Memory B cell (primary cell): ENCODE measurements at regions not wholly inside any gene's neighbourhood (a gene's known extent, or its start where the extent isn't known, plus 50 kb on each side); places are given as distances from the start of the nearest gene placed in this dataset.
"Not testable (repeated sequence)": the region's sequence is repeated elsewhere in the genome, so short reads cannot be mapped to it uniquely, and the experiment has no call there.

Experiments
- ATAC-seq: fragments of 150-1000 bp; cut with Tn5 transposase; 2 replicates; pipeline ENCODE4 v1.10.0; 2021; ENCODE audit warnings: low read depth, mild to moderate bottlenecking, moderate library complexity
- DNase-seq, 2 donors: peaks; one replicate each; pipeline ENCODE4 v3.0.0; 2022; ENCODE audit warnings: low spot score in 2 of 2
- H3K27ac Mint-ChIP-seq: one replicate; pipeline ENCODE4 v1.8.0; 2022; ENCODE audit warnings: mild to moderate bottlenecking, moderate library complexity, mixed read lengths
- H3K27me3 Mint-ChIP-seq: one replicate; pipeline ENCODE4 v1.8.0; 2022; ENCODE audit warnings: mixed read lengths
- H3K36me3 Mint-ChIP-seq: one replicate; pipeline ENCODE4 v1.8.0; 2022; ENCODE audit warnings: mild to moderate bottlenecking, mixed read lengths
- H3K4me1 Mint-ChIP-seq: one replicate; pipeline ENCODE4 v1.8.0; 2022; ENCODE audit warnings: mixed read lengths
- H3K4me3 Mint-ChIP-seq: one replicate; pipeline ENCODE4 v1.8.0; 2022; ENCODE audit warnings: mild to moderate bottlenecking, moderate library complexity, mixed read lengths
- H3K9me3 Mint-ChIP-seq: one replicate; pipeline ENCODE4 v1.8.0; 2022; ENCODE audit warnings: mixed read lengths

GRCh38 chr3:150243466-150243865, 164.6 kb upstream of the TSC22D2 start:
- DNase-seq, result no peak
- Mint-ChIP-seq H3K27ac (no peak overlapping the region), H3K9me3 (no peaks in the 10 kb centered on the region), H3K4me3 (no peak overlapping the region), H3K27me3 (peaks cover 10% of the 10 kb centered on the region), H3K4me1 (peaks cover 3% of the 10 kb centered on the region), H3K36me3 (no peaks in the 10 kb centered on the region)
- no peak for ATAC-seq

DNA sequence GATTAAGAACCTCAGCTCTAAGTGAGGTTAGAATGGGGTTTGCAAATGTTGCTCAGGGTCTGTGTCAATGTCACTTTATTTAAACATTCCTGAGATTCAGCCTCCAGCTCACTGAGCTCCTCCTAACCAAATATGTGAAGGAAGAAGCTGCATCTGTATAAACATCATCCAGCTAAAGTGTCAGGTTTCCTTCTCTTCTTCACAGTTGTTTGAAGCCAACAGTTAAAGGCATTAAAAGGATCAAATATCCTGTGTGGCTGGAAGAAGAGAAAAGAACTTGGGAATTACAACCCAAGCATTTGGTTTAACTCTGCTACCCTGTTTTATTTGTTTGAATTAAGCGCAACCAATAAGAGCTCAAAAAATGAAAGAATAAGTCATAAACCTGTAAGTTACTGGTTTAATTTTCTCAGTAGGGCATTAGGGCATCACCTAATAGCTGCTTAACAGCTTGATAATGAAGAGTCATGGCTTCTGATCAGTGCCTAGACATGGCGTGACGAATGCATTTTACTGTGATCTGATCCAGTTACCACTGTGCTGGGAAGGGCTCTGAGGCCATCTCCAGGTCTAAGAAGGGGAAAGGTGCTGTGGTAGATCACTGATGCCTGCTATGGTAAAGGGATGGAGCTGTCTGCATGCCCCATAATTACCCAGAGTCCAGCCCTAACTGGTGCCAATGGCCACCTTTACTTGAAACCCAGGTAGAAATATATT, 165.7 kb upstream of the TSC22D2 start:
- Mint-ChIP-seq H3K4me1 (no peaks in the 10 kb centered on the region), H3K36me3 (no peaks in the 10 kb centered on the region), H3K27ac (no peak overlapping the region), H3K9me3 (no peaks in the 10 kb centered on the region), H3K27me3 (peaks cover 14% of the 10 kb centered on the region), H3K4me3 (no peak overlapping the region)
- ATAC-seq, result no peak
- no peak for DNase-seq

DNA sequence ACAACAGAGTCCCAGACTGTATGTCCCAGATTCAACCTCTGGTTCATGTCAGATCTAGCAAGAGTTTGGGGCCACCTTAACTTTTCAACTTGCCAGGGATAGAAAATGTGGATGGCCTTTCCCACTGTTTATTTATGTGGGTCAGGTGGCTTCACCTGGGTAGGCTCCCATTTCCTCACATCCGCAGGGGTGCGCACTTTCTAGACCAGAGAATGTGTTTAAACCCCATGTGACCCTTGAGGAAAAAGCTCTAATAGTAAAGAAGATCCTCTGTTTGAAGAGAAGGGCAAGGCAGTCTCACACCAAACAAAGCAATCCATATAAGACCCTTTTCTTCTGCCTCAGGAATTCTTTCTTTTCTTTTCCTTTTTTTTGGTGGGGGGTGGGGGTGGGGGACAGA, 167.2 kb upstream of the TSC22D2 start:
- Mint-ChIP-seq H3K36me3 (no peaks in the 10 kb centered on the region), H3K9me3 (no peaks in the 10 kb centered on the region), H3K4me1 (no peaks in the 10 kb centered on the region), H3K27ac (no peak overlapping the region), H3K27me3 (peaks cover 12% of the 10 kb centered on the region), H3K4me3 (no peak overlapping the region)
- DNase-seq (no peak), ATAC-seq (no peak)

GRCh38 chr3:150239766-150240165, 168.3 kb upstream of the TSC22D2 start:
- no peaks in the 10 kb centered on the region for H3K4me1 Mint-ChIP-seq
- no peak for DNase-seq
- no peaks in the 10 kb centered on the region for H3K36me3 Mint-ChIP-seq
- peaks cover 11% of the 10 kb centered on the region for H3K27me3 Mint-ChIP-seq
- H3K4me3 Mint-ChIP-seq, result no peak overlapping the region
- no peaks in the 10 kb centered on the region for H3K9me3 Mint-ChIP-seq
- H3K27ac Mint-ChIP-seq, result no peak overlapping the region
- no peak for ATAC-seq

DNA sequence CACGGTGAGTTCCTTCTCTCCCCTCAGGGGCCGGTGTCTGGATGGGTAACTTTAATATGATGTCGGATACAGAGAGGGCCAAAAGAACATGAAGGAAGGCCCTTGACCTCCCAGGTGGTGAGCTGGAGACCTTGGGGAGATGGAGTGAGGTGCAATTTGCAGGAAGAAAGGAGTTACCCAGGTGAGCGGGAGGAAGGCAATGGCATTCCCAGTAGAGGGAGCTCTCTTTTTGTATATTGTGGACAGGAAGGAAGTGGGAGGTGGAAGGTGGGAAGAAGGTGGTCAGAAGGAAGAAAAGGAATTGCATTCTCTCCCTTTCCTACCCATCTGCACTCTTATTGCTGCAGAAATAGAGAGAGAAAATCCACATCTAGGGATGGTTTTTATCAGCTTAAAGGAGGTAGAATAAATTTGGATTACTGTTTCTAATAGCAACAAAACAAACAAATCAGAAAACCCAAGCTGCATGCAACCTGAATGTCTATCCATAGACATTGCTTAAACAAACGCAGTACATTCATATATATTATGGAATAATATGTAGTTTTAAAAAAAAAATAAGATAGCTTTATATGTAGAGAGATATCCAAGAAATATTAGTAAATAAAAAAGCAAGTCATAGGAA, 169.0 kb upstream of the TSC22D2 start:
- no peak overlapping the region for H3K27ac Mint-ChIP-seq
- H3K4me3 Mint-ChIP-seq, result no peak overlapping the region
- H3K27me3 Mint-ChIP-seq, result peaks cover 9% of the 10 kb centered on the region
- ATAC-seq (no peak), DNase-seq (no peak)
- no peaks in the 10 kb centered on the region for H3K4me1 Mint-ChIP-seq
- H3K36me3 Mint-ChIP-seq, result no peaks in the 10 kb centered on the region
- no peaks in the 10 kb centered on the region for H3K9me3 Mint-ChIP-seq

DNA sequence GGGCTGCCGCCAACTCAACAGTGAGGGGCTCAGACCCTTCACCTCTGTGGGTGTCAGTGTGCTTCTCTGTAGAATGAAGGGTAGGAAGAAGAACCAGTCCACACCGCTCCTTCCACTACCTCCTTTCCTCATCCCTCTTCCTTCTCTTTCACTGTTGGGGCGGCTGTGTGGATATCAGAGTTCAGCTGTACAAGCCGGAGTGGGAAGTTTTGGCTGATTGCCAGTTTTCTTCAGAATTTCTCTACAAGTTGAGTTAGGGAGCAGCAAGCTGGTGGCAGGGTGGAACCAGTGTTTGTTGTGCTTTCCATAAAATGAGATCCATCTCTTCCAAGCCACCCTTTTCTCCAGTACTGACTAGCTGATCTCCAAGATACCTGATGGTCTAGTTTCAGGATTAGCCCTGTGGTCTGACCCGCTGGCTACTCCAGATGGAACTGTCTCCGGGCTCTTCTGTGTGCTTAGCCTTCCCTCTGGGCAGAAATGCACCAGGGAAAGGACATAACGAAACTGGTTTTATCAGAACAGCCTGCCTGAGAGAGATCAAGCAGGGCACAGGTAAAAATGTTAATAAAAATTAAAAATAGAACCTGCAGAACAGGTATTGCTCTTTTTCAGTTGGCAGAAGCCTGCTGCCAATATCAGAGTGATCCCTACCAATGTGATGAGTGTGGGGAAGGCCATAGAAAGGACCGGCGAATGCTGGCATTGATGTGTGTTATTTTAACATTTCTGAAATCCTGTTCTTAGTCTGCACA, 169.9 kb upstream of the TSC22D2 start:
- Mint-ChIP-seq H3K36me3 (no peaks in the 10 kb centered on the region), H3K27me3 (peaks cover 8% of the 10 kb centered on the region), H3K27ac (no peak overlapping the region), H3K9me3 (no peaks in the 10 kb centered on the region), H3K4me1 (no peaks in the 10 kb centered on the region), H3K4me3 (no peak overlapping the region)
- DNase-seq (no peak), ATAC-seq (no peak)

GRCh38 chr3:150237490-150237889, 170.6 kb upstream of the TSC22D2 start:
- Mint-ChIP-seq H3K4me3 (no peak overlapping the region), H3K36me3 (no peaks in the 10 kb centered on the region), H3K4me1 (no peaks in the 10 kb centered on the region), H3K27ac (no peak overlapping the region), H3K27me3 (peaks cover 7% of the 10 kb centered on the region), H3K9me3 (no peaks in the 10 kb centered on the region)
- DNase-seq, result no peak
- no peak for ATAC-seq

DNA sequence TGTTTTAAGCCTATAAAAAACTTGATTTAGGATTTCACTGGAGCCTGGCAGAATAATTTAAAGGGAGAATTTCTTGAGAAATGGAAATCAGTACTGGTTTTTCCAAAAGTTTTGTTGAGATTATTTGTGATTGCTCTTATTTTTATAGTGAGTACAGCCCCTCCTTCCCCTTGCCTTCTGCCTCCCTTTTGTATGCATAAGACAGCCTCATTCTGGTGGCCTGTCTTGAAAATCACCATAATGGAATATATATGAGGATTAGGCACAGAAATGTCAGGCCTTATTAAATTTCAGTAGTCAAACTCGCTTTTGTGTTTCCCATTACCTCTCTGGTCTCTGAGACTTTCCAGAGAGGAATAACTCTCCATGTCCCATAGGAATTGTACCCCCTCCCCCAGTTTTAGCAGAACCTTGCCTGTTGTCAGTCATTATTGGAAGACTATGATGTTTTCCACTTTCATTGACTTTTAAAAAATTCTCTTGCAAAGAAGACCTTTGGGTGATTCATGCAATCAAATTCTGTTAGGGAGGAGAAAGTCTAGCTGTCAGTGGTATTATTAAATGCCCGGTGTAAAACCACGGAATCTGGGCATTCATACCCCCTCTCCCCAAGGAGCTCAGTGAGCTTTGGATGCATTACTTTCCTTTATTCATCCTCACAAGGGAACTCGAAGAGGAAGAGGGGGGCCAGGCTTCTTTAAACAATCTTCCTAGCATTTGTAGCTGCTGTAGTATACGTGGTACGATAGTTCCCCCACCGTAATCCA, 171.6 kb upstream of the TSC22D2 start:
- Mint-ChIP-seq H3K9me3 (no peaks in the 10 kb centered on the region), H3K4me1 (no peaks in the 10 kb centered on the region), H3K27ac (no peak overlapping the region), H3K36me3 (no peaks in the 10 kb centered on the region), H3K4me3 (no peak overlapping the region), H3K27me3 (peaks cover 7% of the 10 kb centered on the region)
- no peak for DNase-seq
- no peak for ATAC-seq

DNA sequence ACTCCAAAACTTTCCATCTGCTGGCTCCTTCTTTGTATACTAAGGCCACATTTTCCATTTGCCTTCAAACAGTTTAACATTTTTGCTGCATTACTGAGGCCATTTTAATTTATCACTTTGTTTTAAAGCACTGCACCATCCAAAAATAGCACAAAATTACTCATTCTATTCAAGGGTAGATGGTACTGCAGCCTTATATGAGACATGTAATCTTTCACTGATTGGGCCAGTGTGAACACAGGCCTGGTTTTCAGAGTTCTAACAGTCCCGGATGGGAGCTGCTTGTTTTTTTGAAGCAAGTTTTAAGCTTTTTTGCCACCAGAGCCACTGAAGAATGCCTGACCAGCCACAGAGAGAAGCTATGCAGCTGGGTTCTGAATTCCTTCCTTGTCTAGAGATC, 172.3 kb upstream of the TSC22D2 start:
- Mint-ChIP-seq H3K4me3 (no peak overlapping the region), H3K9me3 (no peaks in the 10 kb centered on the region), H3K36me3 (no peaks in the 10 kb centered on the region), H3K27ac (no peak overlapping the region), H3K4me1 (no peaks in the 10 kb centered on the region), H3K27me3 (peaks cover 7% of the 10 kb centered on the region)
- DNase-seq (no peak), ATAC-seq (no peak)

- no peak overlapping the region for H3K27ac Mint-ChIP-seq
- ATAC-seq, result no peak
These were observed 175.1 kb upstream of the TSC22D2 start for GRCh38 chr3:150232992-150233451.

GRCh38 chr3:150230037-150230436, 178.1 kb upstream of the TSC22D2 start:
- no peak for ATAC-seq
- H3K36me3 Mint-ChIP-seq, result no peaks in the 10 kb centered on the region
- peaks cover 6% of the 10 kb centered on the region for H3K27me3 Mint-ChIP-seq
- H3K27ac Mint-ChIP-seq, result no peak overlapping the region
- no peak for DNase-seq
- H3K4me1 Mint-ChIP-seq, result no peaks in the 10 kb centered on the region
- no peaks in the 10 kb centered on the region for H3K9me3 Mint-ChIP-seq
- no peak overlapping the region for H3K4me3 Mint-ChIP-seq

More at GRCh38 chr3:150232992-150233451, 175.1 kb upstream of the TSC22D2 start:
- Mint-ChIP-seq H3K27me3 (peaks cover 4% of the 10 kb centered on the region), H3K4me1 (no peaks in the 10 kb centered on the region), H3K9me3 (no peaks in the 10 kb centered on the region), H3K4me3 (no peak overlapping the region), H3K36me3 (no peaks in the 10 kb centered on the region)
- DNase-seq, result no peak

DNA sequence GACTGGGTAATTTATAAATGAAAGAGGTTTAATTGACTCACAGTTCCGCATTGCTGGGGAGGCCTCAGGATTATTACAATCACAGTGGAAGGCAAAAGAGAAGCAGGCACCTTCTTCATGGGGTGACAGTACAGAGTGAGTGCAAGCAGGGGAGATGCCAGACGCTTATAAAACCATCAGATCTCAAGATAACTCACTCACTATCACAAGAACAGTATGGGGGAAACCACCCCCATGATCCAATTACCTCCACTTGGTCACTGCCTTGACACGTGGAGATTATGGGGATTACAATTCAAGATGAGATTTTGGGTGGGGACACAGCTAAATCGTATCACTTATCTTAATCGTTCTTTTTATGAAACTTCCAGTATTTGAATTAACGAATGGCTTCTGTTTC, 179.5 kb upstream of the TSC22D2 start:
- H3K27ac Mint-ChIP-seq, H3K4me1 Mint-ChIP-seq, DNase-seq, H3K36me3 Mint-ChIP-seq, ATAC-seq, H3K9me3 Mint-ChIP-seq, H3K4me3 Mint-ChIP-seq: not testable (repeated sequence)
- H3K27me3 Mint-ChIP-seq, result peaks cover 13% of the 10 kb centered on the region

- Mint-ChIP-seq H3K27me3 (peaks cover 13% of the 10 kb centered on the region), H3K9me3 (no peaks in the 10 kb centered on the region), H3K27ac (no peak overlapping the region), H3K4me3 (no peak overlapping the region), H3K36me3 (no peaks in the 10 kb centered on the region), H3K4me1 (no peaks in the 10 kb centered on the region)
- ATAC-seq, result no peak
- DNase-seq, result no peak
These were observed 180.3 kb upstream of the TSC22D2 start for GRCh38 chr3:150227839-150228238.

DNA sequence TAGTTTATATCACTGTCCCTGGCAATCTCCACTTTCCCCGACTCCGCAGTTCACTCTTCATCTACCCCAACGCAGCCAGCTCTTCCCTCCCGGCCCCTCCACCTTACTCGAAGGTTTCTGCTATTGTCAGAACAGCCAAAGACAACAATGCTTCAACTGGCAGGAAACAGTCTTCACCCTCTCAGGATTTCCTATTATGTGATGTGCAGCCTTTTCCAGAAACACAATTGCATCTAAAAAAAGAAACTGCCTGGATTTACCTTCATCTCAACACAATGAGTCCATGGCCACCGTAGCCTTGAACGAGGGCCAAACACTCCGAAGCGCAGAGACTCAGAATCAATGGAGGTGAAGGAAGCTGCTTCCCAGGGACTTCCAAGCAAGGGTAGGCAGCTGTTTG, 182.1 kb upstream of the TSC22D2 start:
- no peaks in the 10 kb centered on the region for H3K9me3 Mint-ChIP-seq
- DNase-seq, result no peak
- H3K27me3 Mint-ChIP-seq, result peaks cover 20% of the 10 kb centered on the region
- H3K27ac Mint-ChIP-seq, result no peak overlapping the region
- no peak for ATAC-seq
- no peak overlapping the region for H3K4me3 Mint-ChIP-seq
- no peaks in the 10 kb centered on the region for H3K36me3 Mint-ChIP-seq
- H3K4me1 Mint-ChIP-seq, result peaks cover 7% of the 10 kb centered on the region
